T-helper 1 cell (primary cell): ENCODE measurements at regions not wholly inside any gene's neighbourhood (a gene's known extent, or its start where the extent isn't known, plus 50 kb on each side); places are given as distances from the start of the nearest gene placed in this dataset.

ENCODE experiments used
- DNase-seq, 5 donors: peaks; one replicate each; pipeline ENCODE4 v3.0.0-alpha.2; 2012 to 2020

GRCh38 chr6:137736911-137737310 is 130.1 kb upstream of the TNFAIP3 start:
- DNase-seq: no peak

GRCh38 chr6:137737836-137738596 is 129.0 kb upstream of the TNFAIP3 start:
- no peak for DNase-seq

GRCh38 chr6:137738931-137739504 is 128.0 kb upstream of the TNFAIP3 start:
- DNase-seq: no peak

GRCh38 chr6:137739544-137739943 is 127.5 kb upstream of the TNFAIP3 start:
- no peak for DNase-seq

- no peak for DNase-seq
Observed at GRCh38 chr6:137740091-137740755, 126.8 kb upstream of the TNFAIP3 start.

- no peak for DNase-seq
Observed at GRCh38 chr6:137740967-137741761, 125.9 kb upstream of the TNFAIP3 start.

- DNase-seq: no peak
Observed at GRCh38 chr6:137743493-137743892, 123.6 kb upstream of the TNFAIP3 start.

GRCh38 chr6:137744877-137745276 is 122.2 kb upstream of the TNFAIP3 start:
- no peak for DNase-seq

- DNase-seq: no peak
Observed at GRCh38 chr6:137745321-137745720, 121.7 kb upstream of the TNFAIP3 start.

- DNase-seq: no peak
Observed at GRCh38 chr6:137746264-137746663, 120.8 kb upstream of the TNFAIP3 start.

GRCh38 chr6:137749696-137750211 is 117.3 kb upstream of the TNFAIP3 start:
- no peak for DNase-seq

GRCh38 chr6:137750297-137750696 is 116.8 kb upstream of the TNFAIP3 start:
- no peak for DNase-seq

- no peak for DNase-seq
Observed at GRCh38 chr6:137751768-137752560, 115.1 kb upstream of the TNFAIP3 start.

GRCh38 chr6:137754366-137754765 is 112.7 kb upstream of the TNFAIP3 start:
- DNase-seq: no peak

- DNase-seq: no peak
Observed at GRCh38 chr6:137754866-137755265, 112.2 kb upstream of the TNFAIP3 start.

GRCh38 chr6:137755284-137755683 is 111.8 kb upstream of the TNFAIP3 start:
- no peak for DNase-seq

- DNase-seq: no peak
Observed at GRCh38 chr6:137756788-137757187, 110.3 kb upstream of the TNFAIP3 start.

GRCh38 chr6:137758661-137759060 is 108.4 kb upstream of the TNFAIP3 start:
- no peak for DNase-seq

GRCh38 chr6:137759624-137760023 is 107.4 kb upstream of the TNFAIP3 start:
- DNase-seq: no peak

- no peak for DNase-seq
Observed at GRCh38 chr6:137761072-137761471, 106.0 kb upstream of the TNFAIP3 start.

GRCh38 chr6:137761487-137761886 is 105.6 kb upstream of the TNFAIP3 start:
- no peak for DNase-seq
